Sigmoid colon (tissue), 3 donors: ENCODE measurements at regions not wholly inside any gene's neighbourhood (a gene's known extent, or its start where the extent isn't known, plus 50 kb on each side); places are given as distances from the start of the nearest gene placed in this dataset.

ENCODE experiments used
- CTCF ChIP-seq, 4 experiments: fragments of 450-650 bp in 3 of 4; fragments of 200-600 bp in 1 of 4; IDR thresholded peaks; one replicate each; pipeline ENCODE4 v1.5.1; 2016 to 2019; ENCODE audit warnings: antibody characterized with exemption in 4 of 4, mild to moderate bottlenecking in 3 of 4, moderate library complexity in 2 of 4
- POLR2A ChIP-seq, 2 donors: fragments of 450-650 bp; IDR thresholded peaks; one replicate each; pipeline ENCODE4 v1.6.1; 2016; ENCODE audit warnings: antibody characterized with exemption in 2 of 2, mild to moderate bottlenecking in 2 of 2, moderate library complexity in 2 of 2

- no peak for TF ChIP-seq CTCF (IDR thresholded peaks at IDR 0.05)
- TF ChIP-seq POLR2A (IDR thresholded peaks at IDR 0.05): no peak
Observed at GRCh38 chr10:83176901-83177300, 962.4 kb upstream of the GHITM start.
